ENCODE measurements at regions not wholly inside any gene's neighbourhood (a gene's known extent, or its start where the extent isn't known, plus 50 kb on each side); places are given as distances from the start of the nearest gene placed in this dataset.

DNA sequence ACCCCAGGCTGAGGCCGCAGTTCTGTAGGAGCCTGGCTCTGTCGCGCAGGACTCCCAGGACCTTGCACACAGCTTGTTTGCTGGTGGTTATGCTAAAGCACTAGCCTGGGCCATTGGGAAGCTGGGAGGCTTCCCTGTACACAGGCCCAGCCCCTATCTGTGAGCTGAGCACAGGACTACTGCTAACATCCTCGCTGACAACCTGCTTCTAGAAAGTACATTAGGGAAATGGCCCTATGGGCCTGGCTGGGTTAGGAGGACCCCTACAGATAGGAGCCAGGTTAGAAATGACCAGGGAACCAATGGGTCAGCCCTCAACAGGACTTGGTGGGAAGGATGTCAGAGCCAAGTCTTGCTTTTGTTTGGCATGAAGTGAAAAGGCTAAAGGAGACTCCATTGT is 219.4 kb upstream of the LNX1 start:
- H3K36me3 Mint-ChIP-seq (ENCODE audit: unreplicated experiment), result no peaks in the 10 kb centered on the region
- H3K27me3 Mint-ChIP-seq (ENCODE audit: unreplicated experiment), result no peaks in the 10 kb centered on the region
- TF ChIP-seq, protein P1, sequence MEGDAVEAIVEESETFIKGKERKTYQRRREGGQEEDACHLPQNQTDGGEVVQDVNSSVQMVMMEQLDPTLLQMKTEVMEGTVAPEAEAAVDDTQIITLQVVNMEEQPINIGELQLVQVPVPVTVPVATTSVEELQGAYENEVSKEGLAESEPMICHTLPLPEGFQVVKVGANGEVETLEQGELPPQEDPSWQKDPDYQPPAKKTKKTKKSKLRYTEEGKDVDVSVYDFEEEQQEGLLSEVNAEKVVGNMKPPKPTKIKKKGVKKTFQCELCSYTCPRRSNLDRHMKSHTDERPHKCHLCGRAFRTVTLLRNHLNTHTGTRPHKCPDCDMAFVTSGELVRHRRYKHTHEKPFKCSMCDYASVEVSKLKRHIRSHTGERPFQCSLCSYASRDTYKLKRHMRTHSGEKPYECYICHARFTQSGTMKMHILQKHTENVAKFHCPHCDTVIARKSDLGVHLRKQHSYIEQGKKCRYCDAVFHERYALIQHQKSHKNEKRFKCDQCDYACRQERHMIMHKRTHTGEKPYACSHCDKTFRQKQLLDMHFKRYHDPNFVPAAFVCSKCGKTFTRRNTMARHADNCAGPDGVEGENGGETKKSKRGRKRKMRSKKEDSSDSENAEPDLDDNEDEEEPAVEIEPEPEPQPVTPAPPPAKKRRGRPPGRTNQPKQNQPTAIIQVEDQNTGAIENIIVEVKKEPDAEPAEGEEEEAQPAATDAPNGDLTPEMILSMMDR (IDR thresholded peaks at IDR 0.05), result no peak
- H3K4me1 Mint-ChIP-seq (ENCODE audit: unreplicated experiment), result peaks cover 5% of the 10 kb centered on the region
- H3K27ac Mint-ChIP-seq (ENCODE audit: unreplicated experiment), result no peak overlapping the region
- no peak overlapping the region for H3K4me3 Mint-ChIP-seq (ENCODE audit: unreplicated experiment)
- DNase-seq (ENCODE audit: extremely low spot score, unreplicated experiment), result peak; percentile 76
- no peaks in the 10 kb centered on the region for H3K9me3 Mint-ChIP-seq (ENCODE audit: unreplicated experiment)

DNA sequence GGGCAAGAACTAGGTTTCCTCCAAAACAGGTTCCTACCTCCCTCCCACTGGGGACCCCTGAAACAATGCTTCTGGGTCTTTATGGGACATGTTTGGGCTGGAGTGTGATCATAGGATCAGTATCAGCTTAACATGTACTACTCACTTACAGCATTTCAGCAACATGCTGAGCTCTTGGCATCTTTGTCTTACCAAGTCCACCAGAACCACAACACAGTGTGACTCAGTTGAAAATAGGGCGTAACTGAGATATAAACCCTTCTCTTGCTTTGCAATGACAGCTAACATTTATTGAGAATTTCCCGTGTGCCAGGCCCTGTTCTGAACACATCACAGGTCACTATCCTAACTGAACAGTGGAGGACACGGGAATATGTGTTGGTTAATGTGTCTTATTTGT is 218.5 kb upstream of the LNX1 start:
- H3K4me3 Mint-ChIP-seq (ENCODE audit: unreplicated experiment), result no peak overlapping the region
- peaks cover 5% of the 10 kb centered on the region for H3K4me1 Mint-ChIP-seq (ENCODE audit: unreplicated experiment)
- H3K27ac Mint-ChIP-seq (ENCODE audit: unreplicated experiment), result no peak overlapping the region
- no peaks in the 10 kb centered on the region for H3K9me3 Mint-ChIP-seq (ENCODE audit: unreplicated experiment)
- peak; percentile 48 for DNase-seq (ENCODE audit: extremely low spot score, unreplicated experiment)
- TF ChIP-seq, protein P1 (IDR thresholded peaks at IDR 0.05), result no peak
- H3K36me3 Mint-ChIP-seq (ENCODE audit: unreplicated experiment), result no peaks in the 10 kb centered on the region
- H3K27me3 Mint-ChIP-seq (ENCODE audit: unreplicated experiment), result no peaks in the 10 kb centered on the region

DNA sequence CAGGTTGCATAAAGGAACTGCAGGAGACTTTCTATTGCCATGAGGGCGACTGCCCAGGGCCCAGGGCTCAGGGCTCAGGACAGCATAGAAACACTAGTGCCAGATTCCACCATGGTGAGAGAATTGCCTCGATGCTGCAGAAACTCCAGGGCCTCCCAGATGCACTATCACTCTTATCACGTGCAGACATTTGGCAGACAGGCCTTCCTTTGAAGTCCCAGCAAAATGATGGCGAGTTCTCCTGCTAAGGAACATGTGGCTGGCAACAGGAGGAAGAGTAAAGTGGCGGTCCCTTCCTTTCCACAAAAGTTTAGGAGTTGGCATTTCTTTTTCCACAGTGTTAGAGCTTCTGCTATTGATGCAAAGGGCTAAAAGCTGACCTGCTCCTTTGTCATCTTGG is 214.0 kb upstream of the LNX1 start:
- TF ChIP-seq, protein P1 (IDR thresholded peaks at IDR 0.05), result no peak
- Mint-ChIP-seq H3K4me1 (ENCODE audit: unreplicated experiment) (peaks cover 5% of the 10 kb centered on the region), H3K27me3 (ENCODE audit: unreplicated experiment) (no peaks in the 10 kb centered on the region), H3K36me3 (ENCODE audit: unreplicated experiment) (no peaks in the 10 kb centered on the region), H3K9me3 (ENCODE audit: unreplicated experiment) (no peaks in the 10 kb centered on the region), H3K27ac (ENCODE audit: unreplicated experiment) (no peak overlapping the region), H3K4me3 (ENCODE audit: unreplicated experiment) (no peak overlapping the region)
- no peak for DNase-seq (ENCODE audit: extremely low spot score, unreplicated experiment)

DNA sequence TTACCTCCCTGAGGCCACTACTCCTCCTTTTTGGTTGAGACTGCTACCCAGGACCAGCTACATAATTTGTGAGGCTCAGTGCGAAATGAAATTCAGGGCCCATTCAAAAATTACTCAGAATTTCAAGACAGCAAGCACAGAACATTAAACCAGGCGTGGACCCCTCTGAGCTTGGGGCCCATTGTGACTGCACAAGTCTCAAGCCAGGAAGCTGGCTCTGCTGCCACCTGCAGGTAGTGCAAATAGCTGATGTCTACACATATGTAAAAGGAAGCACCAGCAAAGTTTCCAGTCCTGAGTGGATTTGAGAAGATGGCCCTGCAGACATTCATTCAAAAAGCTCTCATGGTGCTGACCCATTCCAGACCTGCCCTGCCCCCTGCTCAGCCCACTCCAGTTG is 213.4 kb upstream of the LNX1 start:
- Mint-ChIP-seq H3K36me3 (ENCODE audit: unreplicated experiment) (no peaks in the 10 kb centered on the region), H3K9me3 (ENCODE audit: unreplicated experiment) (no peaks in the 10 kb centered on the region), H3K4me1 (ENCODE audit: unreplicated experiment) (peaks cover 7% of the 10 kb centered on the region), H3K27me3 (ENCODE audit: unreplicated experiment) (no peaks in the 10 kb centered on the region), H3K27ac (ENCODE audit: unreplicated experiment) (no peak overlapping the region), H3K4me3 (ENCODE audit: unreplicated experiment) (no peak overlapping the region)
- TF ChIP-seq, protein P1 (IDR thresholded peaks at IDR 0.05), result peak; percentile 38
- DNase-seq (ENCODE audit: extremely low spot score, unreplicated experiment), result no peak

DNA sequence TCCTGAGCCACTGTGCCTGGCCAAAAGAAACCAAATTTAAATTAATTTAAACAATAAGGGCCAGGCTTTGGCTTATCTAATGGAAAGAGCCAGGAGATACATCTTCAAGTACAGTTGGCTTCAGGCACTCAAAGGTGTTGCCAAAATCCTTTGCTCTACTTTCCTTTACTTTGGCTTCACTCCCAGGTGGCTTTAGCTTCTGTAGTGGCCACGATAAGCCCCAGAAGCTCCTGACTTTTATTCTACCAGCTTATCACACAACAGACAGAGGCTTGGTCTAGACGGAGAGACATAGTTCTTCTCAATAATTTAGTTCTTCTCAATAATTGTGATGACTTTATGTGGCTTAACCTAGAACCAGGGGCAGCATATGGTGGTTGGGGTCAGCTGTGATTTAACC is 211.2 kb upstream of the LNX1 start:
- TF ChIP-seq, protein P1 (IDR thresholded peaks at IDR 0.05), result no peak
- Mint-ChIP-seq H3K4me1 (ENCODE audit: unreplicated experiment) (peaks cover 7% of the 10 kb centered on the region), H3K36me3 (ENCODE audit: unreplicated experiment) (no peaks in the 10 kb centered on the region), H3K27ac (ENCODE audit: unreplicated experiment) (no peak overlapping the region), H3K27me3 (ENCODE audit: unreplicated experiment) (no peaks in the 10 kb centered on the region), H3K4me3 (ENCODE audit: unreplicated experiment) (no peak overlapping the region), H3K9me3 (ENCODE audit: unreplicated experiment) (no peaks in the 10 kb centered on the region)
- no peak for DNase-seq (ENCODE audit: extremely low spot score, unreplicated experiment)
